HG02852 (cell line): ENCODE measurements at regions not wholly inside any gene's neighbourhood (a gene's known extent, or its start where the extent isn't known, plus 50 kb on each side); places are given as distances from the start of the nearest gene placed in this dataset.
"Not testable (repeated sequence)": the region's sequence is repeated elsewhere in the genome, so short reads cannot be mapped to it uniquely, and the experiment has no call there.

ENCODE experiments used
- ATAC-seq: cut with Tn5 transposase; IDR thresholded peaks from one replicate; pipeline ENCODE4 v1.9.1; 2021; ENCODE audit warnings: mild to moderate bottlenecking, moderate library complexity; ENCODE audit not compliant: unreplicated experiment

DNA sequence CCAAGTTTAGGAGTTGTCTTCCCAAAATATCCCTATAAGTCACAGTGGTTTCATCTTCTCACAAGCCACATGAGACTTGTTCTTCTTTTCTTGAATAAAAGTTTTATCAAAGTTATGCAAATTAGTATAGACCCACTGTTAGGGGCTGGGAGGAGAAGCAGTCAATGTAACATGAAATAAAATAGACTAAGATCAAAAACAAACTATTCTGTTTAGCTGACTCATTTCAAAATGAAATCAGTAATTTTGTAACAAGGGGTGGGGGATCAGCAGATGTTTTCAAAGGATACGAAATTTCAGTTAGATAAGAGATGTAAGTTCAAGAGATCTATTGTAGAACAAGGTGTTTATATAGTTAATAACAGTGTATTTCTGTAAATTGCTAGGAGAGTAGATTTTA is 339.6 kb upstream of the PRDM1 start:
- ATAC-seq: peak; percentile 49

DNA sequence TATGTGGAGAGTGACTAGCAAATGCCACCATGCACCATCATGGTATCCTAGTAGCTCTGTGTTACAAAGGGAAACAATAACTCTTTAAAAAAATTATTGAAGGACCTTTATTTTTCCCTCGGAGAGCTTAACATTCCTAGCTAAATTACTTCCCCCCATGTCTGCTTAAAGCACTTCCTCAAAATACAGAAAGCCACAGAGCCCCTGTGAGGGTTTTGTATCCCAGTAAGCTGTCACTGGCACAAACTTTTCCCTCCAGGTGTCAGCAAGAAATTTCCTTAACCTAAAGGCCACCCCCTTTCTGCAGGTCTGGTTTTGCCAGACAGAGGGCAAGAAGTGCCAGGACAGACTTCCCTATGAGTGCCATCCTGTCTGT is 340.0 kb upstream of the PRDM1 start:
- ATAC-seq: no peak

DNA sequence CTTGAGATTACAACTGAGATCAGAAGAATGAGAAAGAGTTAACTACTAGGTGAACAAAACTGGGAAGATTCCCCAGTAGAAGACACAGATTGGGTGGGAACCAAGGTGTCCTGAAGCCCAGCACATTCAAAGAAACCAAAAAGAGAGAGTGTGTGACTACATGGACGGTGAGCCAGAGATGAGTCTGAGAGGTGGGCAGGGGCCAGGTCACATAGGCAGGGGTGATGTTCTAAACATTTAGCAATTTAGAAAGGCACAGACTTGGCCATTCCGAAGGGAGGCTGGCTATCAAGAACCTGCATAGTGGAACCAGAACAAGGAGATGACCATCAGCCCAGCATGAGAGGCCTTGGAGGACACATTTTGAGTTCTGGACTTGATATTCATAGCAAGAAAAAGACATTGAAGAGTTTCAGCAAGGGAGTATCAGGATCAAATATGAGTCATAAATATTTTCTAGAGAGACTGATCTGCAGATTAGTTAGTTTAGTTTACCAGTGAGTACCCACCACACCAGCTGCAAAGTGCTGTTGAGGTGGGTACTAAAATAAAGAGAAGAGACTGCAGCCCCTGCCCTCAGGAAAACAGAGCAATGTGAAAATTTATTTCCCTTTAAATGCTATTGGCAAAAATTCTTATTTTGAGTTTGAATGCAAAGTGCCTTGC is 340.5 kb upstream of the PRDM1 start:
- no peak for ATAC-seq

DNA sequence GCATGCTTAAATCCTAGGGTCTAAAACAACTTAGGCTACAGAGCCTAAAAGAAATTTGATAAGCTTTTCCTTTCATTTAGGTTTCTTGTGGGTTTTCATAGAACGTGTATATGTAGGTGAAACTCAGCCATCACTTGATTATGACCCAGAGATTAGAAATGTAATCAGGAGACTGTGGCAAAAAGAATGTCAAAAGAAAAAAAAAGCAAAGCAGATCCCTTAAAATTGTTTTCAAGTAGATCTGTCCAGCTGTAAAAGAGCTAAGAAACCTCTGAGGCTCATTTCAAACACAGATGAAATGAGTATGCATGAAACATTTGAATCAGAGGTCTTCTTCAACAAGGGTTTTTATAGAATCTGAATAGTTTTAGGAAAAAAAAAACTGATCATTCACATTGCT is 341.3 kb upstream of the PRDM1 start:
- ATAC-seq: no peak

GRCh38 chr6:105740946-105741645 is 338.2 kb upstream of the PREP start:
- ATAC-seq: no peak

DNA sequence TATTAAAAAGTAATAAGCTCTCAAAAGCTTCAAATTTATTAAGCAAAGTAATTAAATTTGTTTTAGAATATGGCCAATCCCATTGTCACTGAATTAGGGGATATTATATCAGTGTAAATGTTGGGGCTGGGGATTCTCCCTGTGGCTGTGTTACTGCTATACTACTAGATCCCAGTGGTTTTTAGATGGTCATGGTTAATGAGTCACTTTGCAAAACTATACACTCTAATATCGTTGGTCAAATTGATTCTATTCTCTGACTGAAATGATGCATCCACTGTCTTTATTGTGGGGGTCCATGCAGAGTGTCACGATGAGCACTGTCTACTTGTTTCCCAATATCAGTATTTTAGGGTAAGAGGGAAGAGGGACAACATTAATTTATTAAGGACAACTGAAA is 336.9 kb upstream of the PREP start:
- no peak for ATAC-seq

GRCh38 chr6:105733556-105734162 is 330.8 kb upstream of the PREP start:
- ATAC-seq: no peak

DNA sequence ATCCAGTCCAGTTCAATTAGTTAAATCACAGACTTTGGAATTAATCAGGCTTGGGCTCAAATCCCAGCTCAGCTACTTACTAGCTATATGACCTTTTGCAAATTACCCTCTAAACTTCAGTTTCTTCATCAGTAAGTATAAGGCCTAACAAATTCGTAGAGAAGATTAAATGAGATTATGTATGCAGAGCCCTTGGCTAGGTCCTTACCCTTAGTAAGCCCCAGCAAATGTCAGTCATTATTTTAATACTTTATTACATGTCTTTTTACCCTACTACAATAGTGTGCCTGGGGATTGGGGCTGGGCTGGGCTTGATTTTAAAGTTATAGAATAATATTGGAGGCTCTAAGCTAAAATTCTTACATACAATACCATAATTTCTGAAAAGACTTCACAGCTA is 326.1 kb upstream of the PREP start:
- no peak for ATAC-seq

- ATAC-seq: no peak
These were observed 324.2 kb upstream of the PREP start for GRCh38 chr6:105726902-105727655.

DNA sequence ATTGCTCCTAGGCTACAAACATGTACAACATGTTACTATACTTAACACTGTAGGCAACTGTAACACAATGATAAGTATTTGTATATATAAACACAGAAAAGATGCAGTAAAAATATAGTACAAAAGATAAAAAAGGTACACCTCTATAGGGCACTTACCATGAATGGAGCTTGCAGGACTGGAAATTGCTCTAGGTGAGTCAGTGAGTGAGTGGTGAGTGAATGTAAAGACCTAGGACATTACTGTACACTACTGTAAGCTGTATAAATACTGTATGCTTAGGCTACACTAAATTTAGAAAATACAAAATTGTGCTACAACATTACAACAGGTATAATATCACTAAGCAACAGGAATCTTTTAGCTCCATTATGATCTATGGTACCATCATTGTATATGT is 312.0 kb upstream of the PREP start:
- no peak for ATAC-seq

DNA sequence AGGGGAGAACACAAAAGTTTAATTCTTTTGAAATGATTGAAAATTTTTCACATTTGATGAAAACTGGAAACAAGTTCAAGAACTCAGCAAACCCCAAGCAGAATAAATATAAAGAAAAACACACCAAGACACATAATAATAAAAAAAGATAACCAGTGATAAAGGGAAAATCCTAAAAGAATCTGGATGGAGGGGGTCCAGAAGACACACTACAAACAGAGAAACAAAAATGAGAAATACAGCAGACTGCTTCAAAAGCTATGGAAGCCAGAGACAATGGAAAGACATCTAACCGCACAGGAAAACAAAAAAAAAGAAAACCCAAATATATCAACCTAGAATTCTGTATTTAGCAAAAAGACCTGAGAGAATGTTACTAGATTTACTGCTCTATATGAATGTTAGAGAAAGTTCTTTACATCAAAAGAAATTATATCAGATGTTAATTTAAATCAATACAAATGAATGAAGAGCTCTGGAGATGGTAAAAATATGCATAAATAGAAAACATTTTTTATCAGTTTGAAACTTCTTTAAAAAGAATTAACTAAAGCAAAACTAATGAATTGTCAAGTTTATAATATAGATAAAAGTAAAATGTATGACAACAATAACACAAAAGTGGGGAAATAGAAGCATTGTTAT is 310.7 kb upstream of the PREP start:
- no peak for ATAC-seq

DNA sequence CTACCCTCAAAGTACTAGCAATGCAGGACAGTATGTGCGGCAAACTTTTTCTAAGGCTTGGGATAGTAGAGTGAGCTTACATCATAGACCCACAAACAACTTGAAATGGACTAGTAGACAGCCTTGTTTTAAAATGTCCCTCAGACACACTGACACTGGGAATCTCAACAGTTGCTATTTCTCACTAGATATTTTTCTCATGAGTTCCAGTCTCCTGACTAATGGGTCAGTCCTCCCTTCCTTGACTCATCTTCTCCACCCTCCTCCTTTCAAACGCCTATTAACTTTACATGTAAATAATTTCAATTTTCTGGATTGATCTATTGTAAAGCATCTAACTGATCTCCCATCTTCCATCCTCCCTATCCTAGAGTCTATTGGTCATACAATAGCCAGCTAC is 308.3 kb upstream of the PREP start:
- no peak for ATAC-seq

DNA sequence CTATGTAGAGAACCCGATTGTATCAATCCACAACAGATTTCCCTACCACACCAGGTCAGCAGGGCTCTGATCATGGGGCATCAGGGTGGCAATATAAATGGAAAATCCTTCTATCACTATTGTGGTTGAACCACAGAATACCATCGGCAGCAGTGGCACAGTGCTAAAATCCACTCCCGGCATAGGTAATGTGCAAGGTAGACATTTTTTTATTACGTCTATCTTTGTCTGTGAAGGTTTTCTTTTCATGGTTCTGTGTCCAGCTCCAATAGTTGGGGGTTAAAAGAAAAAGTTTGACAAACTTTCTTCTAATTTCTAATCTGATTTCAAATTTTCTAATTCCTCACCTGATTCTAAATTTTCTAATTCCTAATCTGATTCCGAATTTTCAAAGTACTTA is 302.7 kb upstream of the PREP start:
- no peak for ATAC-seq

DNA sequence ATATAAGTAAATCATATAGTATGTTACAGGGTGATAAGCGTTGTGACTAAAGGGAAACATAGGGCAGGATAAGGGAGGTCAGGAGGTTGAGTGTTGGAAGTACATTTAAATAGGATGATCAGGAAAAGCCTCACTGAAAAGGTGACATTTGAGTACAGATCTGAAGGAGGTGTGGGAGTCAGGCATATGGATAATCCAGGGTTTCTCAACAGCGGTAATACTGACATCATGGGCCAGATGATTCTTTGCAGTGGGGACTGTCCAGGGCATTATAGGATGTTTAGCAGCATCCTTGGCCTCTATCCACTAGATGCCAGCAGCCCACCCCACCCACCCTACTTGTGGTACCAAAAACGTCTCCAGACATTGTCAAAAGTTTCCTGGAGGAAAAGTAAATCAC is 292.6 kb upstream of the PREP start:
- ATAC-seq: no peak

DNA sequence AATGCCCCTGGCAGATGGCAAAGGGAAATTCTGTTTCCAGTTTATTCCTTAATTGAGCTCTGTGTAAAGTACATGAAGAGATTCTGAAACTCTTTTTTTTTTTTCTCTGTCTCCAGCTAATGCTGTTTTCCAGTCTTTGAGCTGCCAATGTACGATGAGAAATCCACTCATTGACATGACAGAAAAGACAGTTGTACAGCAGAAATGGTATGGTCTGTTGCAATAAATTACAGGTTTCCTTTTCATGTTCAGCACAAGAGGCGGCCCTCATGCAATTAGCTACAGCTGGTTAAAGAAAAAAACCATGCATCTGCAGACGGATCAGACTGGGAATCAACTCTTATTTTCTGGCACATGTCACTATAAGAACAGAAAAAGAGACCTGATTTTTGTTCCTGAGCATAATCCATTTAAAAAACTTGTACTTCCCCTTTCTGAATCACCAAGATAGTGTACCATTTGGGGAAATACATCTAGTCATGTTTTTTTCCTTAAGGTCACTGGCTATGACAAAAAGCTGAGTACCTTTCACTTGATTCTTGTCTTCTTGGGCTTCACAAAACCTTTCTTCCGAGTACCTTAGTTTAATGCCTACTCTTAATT is 289.8 kb upstream of the PREP start:
- ATAC-seq: no peak

DNA sequence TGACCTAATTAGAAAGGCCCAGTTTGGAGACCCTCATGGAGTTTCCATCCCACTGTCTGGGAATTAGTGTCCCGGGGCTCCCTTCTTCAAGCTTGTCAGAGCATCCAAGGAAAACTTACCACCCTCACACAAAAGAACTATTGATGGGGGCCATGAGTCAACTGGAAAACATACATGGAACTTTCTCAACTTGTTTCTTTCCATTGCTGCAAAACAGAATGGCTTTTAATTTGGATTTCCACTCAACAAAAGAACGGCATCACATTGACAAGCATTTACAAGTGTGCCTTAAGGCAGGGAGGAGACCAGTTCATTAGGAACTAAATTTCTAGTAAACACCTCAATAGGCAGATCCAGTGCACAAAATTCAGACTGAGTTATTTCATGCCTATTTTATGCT is 289.1 kb upstream of the PREP start:
- ATAC-seq: no peak

DNA sequence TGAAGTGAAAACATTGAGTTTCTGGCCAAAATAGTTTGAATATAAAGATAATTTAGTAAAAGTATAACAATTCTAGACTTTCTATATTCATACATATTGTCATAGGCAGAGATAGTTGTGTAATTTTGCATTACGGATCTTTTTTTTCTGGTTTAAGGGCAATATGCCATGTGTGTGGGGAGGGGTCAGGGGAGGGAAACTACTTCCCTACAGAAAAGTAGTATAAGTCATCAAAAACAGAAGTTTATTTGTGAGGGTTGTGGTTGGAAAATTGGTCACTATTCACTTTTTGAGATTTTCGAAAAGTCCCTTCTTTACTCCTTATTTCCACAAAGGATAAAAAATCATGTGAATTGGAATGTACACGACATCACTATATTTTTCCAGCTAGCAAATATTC is 288.2 kb upstream of the PREP start:
- no peak for ATAC-seq

DNA sequence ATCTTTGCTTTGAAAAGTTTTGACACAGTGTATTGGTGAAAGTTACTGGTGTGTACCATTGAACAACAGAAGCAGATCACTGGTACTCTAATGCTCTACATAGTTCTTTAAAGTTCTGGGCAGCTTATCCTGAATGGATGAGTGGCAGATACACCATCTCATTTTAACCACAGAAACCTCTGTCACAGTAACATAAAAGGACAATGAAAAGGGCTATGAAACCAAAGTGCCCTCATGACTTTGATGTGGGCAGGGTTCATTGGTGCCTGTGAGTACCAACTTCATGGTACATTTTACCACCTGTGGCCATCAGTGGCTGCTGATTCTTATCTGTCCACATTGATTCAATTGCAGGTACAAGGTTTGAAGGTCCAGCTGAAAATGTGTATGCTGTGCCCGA is 285.7 kb upstream of the PREP start:
- no peak for ATAC-seq

DNA sequence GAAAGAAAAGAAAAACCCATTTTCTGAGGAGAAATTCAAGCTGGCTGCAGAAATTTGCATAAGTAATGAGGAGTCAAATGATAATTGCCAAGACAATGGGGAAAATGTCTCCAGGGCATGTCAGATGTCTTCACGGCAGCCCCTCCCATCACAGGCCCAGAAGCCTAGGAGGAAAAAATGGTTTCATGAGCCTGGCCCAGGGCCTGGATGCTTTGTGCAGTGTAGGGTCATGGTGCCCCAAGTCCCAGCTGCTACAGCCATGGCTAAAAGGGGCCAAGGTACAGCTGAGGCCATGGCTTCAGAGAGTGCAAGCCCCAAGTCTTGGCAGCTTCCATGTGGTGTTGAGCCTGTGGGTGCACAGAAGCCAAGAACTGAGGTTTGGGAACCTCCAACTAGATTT is 283.9 kb upstream of the PREP start:
- not testable (repeated sequence) for ATAC-seq

DNA sequence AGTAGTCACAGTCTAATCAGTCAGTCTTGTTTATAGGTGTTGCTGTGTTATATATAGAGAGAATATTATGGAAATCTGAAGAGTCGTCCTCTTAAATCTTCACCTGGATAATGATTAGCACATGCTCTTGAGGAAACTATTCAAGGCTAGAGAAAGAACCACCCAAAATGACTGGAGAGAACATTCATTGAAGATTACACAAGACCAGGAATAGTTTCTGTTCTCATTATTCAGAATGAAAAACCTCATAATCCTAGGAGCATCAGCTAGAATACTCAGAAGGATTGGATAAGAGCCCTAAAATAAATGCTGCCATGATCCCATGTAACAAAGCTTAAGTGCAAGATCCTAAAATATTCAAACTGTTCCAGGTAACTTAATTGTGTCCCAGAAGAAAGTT is 278.2 kb upstream of the PREP start:
- ATAC-seq: no peak

- no peak for ATAC-seq
These were observed 277.2 kb upstream of the PREP start for GRCh38 chr6:105680131-105680530.
